Transverse colon (tissue), 4 donors: ENCODE measurements at regions not wholly inside any gene's neighbourhood (a gene's known extent, or its start where the extent isn't known, plus 50 kb on each side); places are given as distances from the start of the nearest gene placed in this dataset.

Experiments used
- DNase-seq: peaks from one replicate; pipeline ENCODE4 v3.0.0-alpha.2; 2019
- H3K27ac ChIP-seq, 4 donors: fragments of 200-600 bp; sonication (generic); 2 replicates each; pipeline ENCODE4 v1.5.1; 2016 to 2018; ENCODE audit warnings: inconsistent platforms in 4 of 4
- H3K27me3 ChIP-seq: fragments of 200-600 bp; sonication (generic); 2 replicates; pipeline ENCODE4 v1.5.1; 2017; ENCODE audit warnings: inconsistent platforms
- H3K36me3 ChIP-seq, 4 donors: fragments of 200-600 bp; sonication (generic); 2 replicates each; pipeline ENCODE4 v1.5.1; 2017 to 2019; ENCODE audit warnings: inconsistent platforms in 4 of 4
- H3K4me1 ChIP-seq, 4 donors: fragments of 200-600 bp; sonication (generic); 2 replicates each; pipeline ENCODE4 v1.5.1; 2017 to 2020; ENCODE audit warnings: inconsistent platforms in 4 of 4
- H3K4me3 ChIP-seq, 4 donors: fragments of 200-600 bp; sonication (generic); 1 replicate in 1 of 4; 2 replicates in 3 of 4; pipeline versions ENCODE4 v1.5.1 to v1.6.1; 2017 to 2019; ENCODE audit warnings: inconsistent platforms in 4 of 4
- H3K9me3 ChIP-seq, 2 donors: fragments of 200-600 bp; sonication (generic); 2 replicates each; pipeline ENCODE4 v1.5.1; 2017 to 2019; ENCODE audit warnings: inconsistent platforms in 2 of 2
- CTCF ChIP-seq, 5 experiments: fragments of 200-600 bp in 3 of 5; fragments of 450-650 bp in 2 of 5; sonication (generic) in 3 of 5; IDR thresholded peaks; 1 replicate in 2 of 5; 2 replicates in 3 of 5; pipeline ENCODE4 v1.5.1; 2016 to 2017; ENCODE audit warnings: antibody characterized with exemption in 5 of 5, inconsistent platforms in 3 of 5, mild to moderate bottlenecking in 2 of 5, moderate library complexity in 1 of 5
- EP300 ChIP-seq: sonication (generic); formaldehyde crosslinking; IDR thresholded peaks from one replicate; pipeline ENCODE4 v1.6.1; 2017; ENCODE audit warnings: antibody characterized with exemption, low read depth
- POLR2A ChIP-seq: fragments of 450-650 bp; IDR thresholded peaks from one replicate; pipeline ENCODE4 v1.6.1; 2016; ENCODE audit warnings: antibody characterized with exemption, mild to moderate bottlenecking, moderate library complexity
- POLR2AphosphoS5 ChIP-seq, 3 donors: sonication (generic); formaldehyde crosslinking; IDR thresholded peaks; one replicate each; pipeline ENCODE4 v1.6.1; 2016; ENCODE audit warnings: antibody characterized with exemption in 3 of 3
- WGBS, 2 donors: methylation state at CpG; one replicate each; pipeline ENCODE4 v1.1.5; 2018; ENCODE audit warnings: low coverage in 1 of 2; 5-methylcytosine and 5-hydroxymethylcytosine counted together
- in situ Hi-C, 4 donors: fragments of 200-750 bp; cut with MboI; loops; one replicate each; pipeline versions ENCODE4 v1.15.0 to v1.15.1; 2017; ENCODE audit warnings: low sequenced_read_pairs in 3 of 4, low pct_ligation_motif_present in 1 of 4, low pct_unique_long_range_greater_than_20kb in 1 of 4
- intact Hi-C: fragments of 100-400 bp; cut with DNase I; formaldehyde crosslinking; loops from one replicate; pipeline ENCODE4 v1.15.1; 2023; ENCODE audit warnings: low total_unique reads

- Histone ChIP-seq H3K4me3 (no peak overlapping the region), H3K27ac (no peak overlapping the region), H3K27me3 (no peaks in the 10 kb centered on the region), H3K36me3 (no peaks in the 10 kb centered on the region), H3K4me1 (no peaks in the 10 kb centered on the region), H3K9me3 (no peaks in the 10 kb centered on the region)
- TF ChIP-seq CTCF (IDR thresholded peaks at IDR 0.05) (no peak), POLR2A (no peak), EP300 (no peak), POLR2AphosphoS5 (IDR thresholded peaks at IDR 0.05) (no peak)
- WGBS, 2 donors: 78 to 92% methylated on average over 2 of the region's 2 CpGs
- intact Hi-C loops (no loop called here), in situ Hi-C loops (no loop called here)
- no peak for DNase-seq
These were observed 502.1 kb upstream of the MAP3K7 start for GRCh38 chr6:91088976-91089375.

- H3K4me1 ChIP-seq: no peaks in the 10 kb centered on the region
- TF ChIP-seq POLR2A: no peak
- TF ChIP-seq POLR2AphosphoS5 (IDR thresholded peaks at IDR 0.05): no peak
- no peak for TF ChIP-seq EP300
- no peak for TF ChIP-seq CTCF (IDR thresholded peaks at IDR 0.05)
- intact Hi-C loops (no loop called here), in situ Hi-C loops (no loop called here)
- DNase-seq: no peak
- H3K4me3 ChIP-seq: no peak overlapping the region
- H3K27ac ChIP-seq: no peak overlapping the region
- 50 to 53% methylated on average over 1 of the region's 1 CpG for WGBS, 2 donors
- no peaks in the 10 kb centered on the region for H3K27me3 ChIP-seq
- H3K36me3 ChIP-seq: no peaks in the 10 kb centered on the region
- H3K9me3 ChIP-seq: no peaks in the 10 kb centered on the region
These were observed 501.6 kb upstream of the MAP3K7 start for GRCh38 chr6:91088515-91088914.

- WGBS, 2 donors: 64 to 70% methylated on average over 4 of the region's 4 CpGs
- H3K27me3 ChIP-seq: no peaks in the 10 kb centered on the region
- DNase-seq: no peak
- TF ChIP-seq POLR2AphosphoS5 (IDR thresholded peaks at IDR 0.05) (no peak), CTCF (IDR thresholded peaks at IDR 0.05) (no peak), EP300 (no peak), POLR2A (no peak)
- H3K27ac ChIP-seq: no peak overlapping the region
- in situ Hi-C loops: no loop called here
- intact Hi-C loops: no loop called here
- no peaks in the 10 kb centered on the region for H3K36me3 ChIP-seq
- no peaks in the 10 kb centered on the region for H3K9me3 ChIP-seq
- H3K4me1 ChIP-seq: no peaks in the 10 kb centered on the region
- no peak overlapping the region for H3K4me3 ChIP-seq
These were observed 501.0 kb upstream of the MAP3K7 start for GRCh38 chr6:91087908-91088307.

- 69% methylated on average over 3 to 5 of the region's 5 CpGs for WGBS, 2 donors
- Histone ChIP-seq H3K27ac (no peak overlapping the region), H3K4me1 (no peaks in the 10 kb centered on the region), H3K4me3 (no peak overlapping the region), H3K27me3 (no peaks in the 10 kb centered on the region), H3K9me3 (no peaks in the 10 kb centered on the region), H3K36me3 (no peaks in the 10 kb centered on the region)
- intact Hi-C loops (no loop called here), in situ Hi-C loops (no loop called here)
- no peak for DNase-seq
- TF ChIP-seq CTCF (IDR thresholded peaks at IDR 0.05) (no peak), POLR2A (no peak), EP300 (no peak), POLR2AphosphoS5 (IDR thresholded peaks at IDR 0.05) (no peak)
These were observed 496.3 kb upstream of the MAP3K7 start for GRCh38 chr6:91083211-91083610.
